ENCODE measurements at regions not wholly inside any gene's neighbourhood (a gene's known extent, or its start where the extent isn't known, plus 50 kb on each side); places are given as distances from the start of the nearest gene placed in this dataset.

DNA sequence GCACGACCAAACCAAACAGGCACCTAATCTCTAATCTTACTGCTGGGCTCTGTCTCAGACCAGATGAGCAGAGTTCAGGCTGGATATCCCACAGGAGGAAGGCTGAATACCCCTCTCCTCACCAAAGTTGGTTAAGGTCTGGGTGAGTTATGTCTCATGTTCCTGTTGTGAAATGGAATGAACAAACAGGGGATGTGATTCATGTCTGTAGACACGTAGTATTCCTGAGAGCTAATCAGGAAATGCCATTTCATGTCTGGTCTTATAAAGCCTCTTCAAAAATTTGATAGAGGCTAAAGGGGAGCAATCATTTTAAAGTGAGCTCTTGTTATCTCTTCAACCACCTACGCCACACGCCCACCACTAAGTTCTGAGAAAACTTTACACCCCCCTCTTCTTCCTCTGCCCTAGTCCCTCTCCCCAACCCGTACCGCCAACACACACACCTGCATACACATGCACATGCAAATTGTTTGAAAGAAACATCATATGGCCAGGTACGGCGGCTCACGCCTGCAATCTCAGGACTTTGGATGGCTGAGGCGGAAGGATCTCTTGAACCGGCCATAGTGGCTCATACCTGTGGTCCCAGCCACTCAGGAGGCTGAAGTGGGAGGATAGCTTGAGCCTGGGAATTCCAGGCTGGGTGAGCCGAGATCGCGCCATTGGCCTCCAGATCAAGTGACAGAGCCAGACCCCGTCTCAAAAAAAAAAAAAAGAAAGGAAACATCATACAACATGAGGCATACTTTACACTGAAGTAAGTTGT lies 69.8 kb upstream of the RAI14 start:
- no peak overlapping the region for H3K4me3 Mint-ChIP-seq
- POLR2A ChIA-PET = no interaction called here
- H3K27ac Mint-ChIP-seq = no peak overlapping the region
- CTCF ChIA-PET = no interaction called here
- intact Hi-C loops (cut with micrococcal nuclease) = no loop called here
- TF ChIP-seq CTCF (IDR thresholded peaks at IDR 0.05) = no peak
- H3K9me3 Mint-ChIP-seq = no peaks in the 10 kb centered on the region
- peak; percentile 20 for ATAC-seq
- no peaks in the 10 kb centered on the region for H3K36me3 Mint-ChIP-seq (ENCODE audit: low read depth)
- no peak for DNase-seq
- H3K27me3 Mint-ChIP-seq = peaks cover 28% of the 10 kb centered on the region
- no peaks in the 10 kb centered on the region for H3K4me1 Mint-ChIP-seq (ENCODE audit: low read depth)

DNA sequence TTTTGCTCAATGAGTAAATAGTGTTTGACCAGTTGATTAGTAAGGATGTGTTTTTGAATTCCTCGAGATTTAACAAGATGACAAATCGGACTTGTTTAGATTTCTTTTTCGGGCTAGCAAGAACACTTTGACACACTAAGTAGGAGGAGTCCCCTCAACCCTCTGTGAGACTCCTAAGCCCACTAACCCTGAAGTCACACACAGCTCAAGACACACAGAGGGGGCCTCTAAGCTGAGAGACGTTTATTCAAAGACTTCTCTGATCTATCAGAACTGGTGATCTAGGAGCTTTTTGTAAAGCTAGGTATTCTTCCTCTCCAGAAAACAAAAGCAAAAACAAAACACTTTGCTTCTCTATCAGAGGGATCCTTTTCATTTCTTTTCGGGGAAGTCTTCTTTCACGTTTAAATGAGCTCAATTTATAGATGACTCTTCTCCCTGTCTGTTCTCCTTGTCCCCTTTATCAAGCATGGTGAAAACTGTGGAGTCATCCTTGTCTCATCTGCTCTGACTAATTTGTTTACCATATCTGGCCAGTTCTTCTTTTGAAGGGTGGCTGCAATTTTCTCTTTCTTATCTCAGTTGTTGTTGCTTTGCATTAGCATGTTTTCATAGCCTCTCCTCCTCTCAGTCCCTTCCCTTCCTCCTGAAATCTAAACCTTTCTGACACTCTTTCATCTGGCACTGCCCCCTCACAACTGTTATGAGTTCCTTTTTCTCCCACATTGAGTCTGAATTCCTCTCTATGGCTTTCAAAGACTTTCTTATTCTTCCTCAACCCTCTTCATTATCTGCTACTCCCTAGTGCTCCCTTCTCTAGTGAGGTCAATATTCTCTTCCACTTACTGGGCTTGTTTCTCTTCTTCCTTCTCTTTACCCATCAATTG lies 68.5 kb upstream of the RAI14 start:
- POLR2A ChIA-PET = interaction anchor here (1.0 kb wide), 1 partner anchor 15 kb away, joined by 4 read pairs; no protein-coding TSS in a partner anchor
- no peak overlapping the region for H3K27ac Mint-ChIP-seq
- H3K36me3 Mint-ChIP-seq (ENCODE audit: low read depth) = no peaks in the 10 kb centered on the region
- intact Hi-C loops (cut with micrococcal nuclease) = no loop called here
- ATAC-seq (no peak), DNase-seq (no peak)
- no peak for TF ChIP-seq CTCF (IDR thresholded peaks at IDR 0.05)
- H3K9me3 Mint-ChIP-seq = no peaks in the 10 kb centered on the region
- peaks cover 26% of the 10 kb centered on the region for H3K27me3 Mint-ChIP-seq
- CTCF ChIA-PET = no interaction called here
- no peaks in the 10 kb centered on the region for H3K4me1 Mint-ChIP-seq (ENCODE audit: low read depth)
- no peak overlapping the region for H3K4me3 Mint-ChIP-seq

DNA sequence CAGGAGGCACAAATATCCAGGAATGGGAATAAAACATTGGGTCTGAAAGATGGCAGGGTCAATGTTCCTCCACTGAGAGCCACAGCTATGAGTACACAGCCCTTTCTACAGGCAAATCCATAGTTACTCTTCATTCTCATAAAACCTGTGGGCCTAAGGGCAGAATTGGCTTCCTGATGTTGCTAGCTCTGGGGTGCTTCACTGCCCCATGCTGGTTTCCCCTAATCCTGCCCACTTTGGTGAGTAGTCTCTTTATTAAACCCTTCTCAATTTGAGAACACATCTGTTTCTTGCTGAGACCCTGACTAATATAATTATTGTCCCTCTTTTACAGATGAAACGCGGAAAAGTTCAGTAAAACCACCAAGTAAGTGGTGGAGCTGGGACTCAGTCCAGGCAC lies 66.3 kb upstream of the RAI14 start:
- no peak for TF ChIP-seq CTCF (IDR thresholded peaks at IDR 0.05)
- ChIA-PET CTCF (no interaction called here), POLR2A (no interaction called here)
- Mint-ChIP-seq H3K27ac (no peak overlapping the region), H3K4me1 (ENCODE audit: low read depth) (no peaks in the 10 kb centered on the region), H3K27me3 (peaks cover 28% of the 10 kb centered on the region), H3K4me3 (no peak overlapping the region), H3K9me3 (no peaks in the 10 kb centered on the region), H3K36me3 (ENCODE audit: low read depth) (no peaks in the 10 kb centered on the region)
- no peak for ATAC-seq
- no peak for DNase-seq
- intact Hi-C loops (cut with micrococcal nuclease) = no loop called here

- H3K27ac Mint-ChIP-seq = no peak overlapping the region
- TF ChIP-seq CTCF (IDR thresholded peaks at IDR 0.05) = no peak
Observed at GRCh38 chr5:34591723-34592122, 64.4 kb upstream of the RAI14 start.

More at GRCh38 chr5:34591723-34592122, 64.4 kb upstream of the RAI14 start:
- no peaks in the 10 kb centered on the region for H3K36me3 Mint-ChIP-seq (ENCODE audit: low read depth)
- ATAC-seq (no peak), DNase-seq (no peak)
- no peaks in the 10 kb centered on the region for H3K4me1 Mint-ChIP-seq (ENCODE audit: low read depth)
- H3K27me3 Mint-ChIP-seq = peaks cover 21% of the 10 kb centered on the region
- ChIA-PET POLR2A (no interaction called here), CTCF (no interaction called here)
- no peak overlapping the region for H3K4me3 Mint-ChIP-seq
- no peaks in the 10 kb centered on the region for H3K9me3 Mint-ChIP-seq
- intact Hi-C loops (cut with micrococcal nuclease) = no loop called here

All from activated CD8-positive, alpha-beta T cell treated with anti-CD3 and anti-CD28 coated beads for 36 hours (primary cell).